Endodermal cell (in vitro differentiated cells): ENCODE measurements at regions not wholly inside any gene's neighbourhood (a gene's known extent, or its start where the extent isn't known, plus 50 kb on each side); places are given as distances from the start of the nearest gene placed in this dataset.

Experiments used
- DNase-seq: peaks from one replicate; pipeline ENCODE4 v3.0.0-alpha.2; 2017
- H3K27ac ChIP-seq: 2 replicates; pipeline ENCODE4 v1.5.1; 2013; ENCODE audit warnings: mild to moderate bottlenecking, low read depth, low read length, moderate library complexity
- H3K27me3 ChIP-seq: 2 replicates; pipeline ENCODE4 v1.6.1; 2013; ENCODE audit warnings: mild to moderate bottlenecking, low read length, moderate library complexity; ENCODE audit not compliant: insufficient read depth, control insufficient read depth, poor library complexity, severe bottlenecking
- H3K36me3 ChIP-seq: 2 replicates; pipeline ENCODE4 v1.7.0; 2013; ENCODE audit warnings: mild to moderate bottlenecking, low read length, moderate library complexity; ENCODE audit not compliant: control insufficient read depth, insufficient read depth
- H3K4me1 ChIP-seq: one replicate; pipeline ENCODE4 v1.7.0; 2013; ENCODE audit warnings: low read length; ENCODE audit not compliant: control insufficient read depth, insufficient read depth
- H3K4me3 ChIP-seq: 2 replicates; pipeline ENCODE4 v1.5.1; 2013; ENCODE audit warnings: mild to moderate bottlenecking, low read length, moderate library complexity
- H3K9ac ChIP-seq: 2 replicates; pipeline ENCODE4 v1.6.1; 2013; ENCODE audit warnings: mild to moderate bottlenecking, low read length, moderate library complexity; ENCODE audit not compliant: poor library complexity, severe bottlenecking; ENCODE audit errors: extremely low read depth
- H3K9me3 ChIP-seq: 2 replicates; pipeline ENCODE4 v1.6.1; 2013; ENCODE audit warnings: mild to moderate bottlenecking, low read length, moderate library complexity; ENCODE audit not compliant: control insufficient read depth
- H3K27ac Mint-ChIP-seq: 2 replicates; pipeline ENCODE4 v1.8.0; 2020; ENCODE audit warnings: mixed read lengths
- H3K27me3 Mint-ChIP-seq: 2 replicates; pipeline ENCODE4 v1.8.0; 2021; ENCODE audit warnings: mild to moderate bottlenecking, mixed read lengths; ENCODE audit not compliant: insufficient read depth
- H3K36me3 Mint-ChIP-seq: 2 replicates; pipeline ENCODE4 v1.8.0; 2020; ENCODE audit warnings: low read depth, mixed read lengths
- H3K4me1 Mint-ChIP-seq: 2 replicates; pipeline ENCODE4 v1.8.0; 2020; ENCODE audit warnings: mixed read lengths
- H3K4me3 Mint-ChIP-seq: 2 replicates; pipeline ENCODE4 v1.8.0; 2020; ENCODE audit warnings: mild to moderate bottlenecking, moderate library complexity, mixed read lengths
- H3K9me3 Mint-ChIP-seq: 2 replicates; pipeline ENCODE4 v1.8.0; 2020; ENCODE audit warnings: mild to moderate bottlenecking, mixed read lengths
- CTCF ChIP-seq: fragments of 200-600 bp; sonication (generic); conservative IDR thresholded peaks from 2 replicates; pipeline ENCODE4 v1.5.0; 2021; ENCODE audit warnings: antibody characterized with exemption, mild to moderate bottlenecking
- WGBS, 2 experiments: methylation state at CpG; one replicate each; pipeline versions ENCODE4 v1.1.5 to v1.1.7; 2013; ENCODE audit warnings: missing lambda C conversion rate in 2 of 2, mixed read lengths in 1 of 2; ENCODE audit not compliant: insufficient coverage in 1 of 2, insufficient read length in 1 of 2; 5-methylcytosine and 5-hydroxymethylcytosine counted together

- TF ChIP-seq CTCF = no peak
- Histone ChIP-seq H3K9ac (no peak overlapping the region), H3K9me3 (no peaks in the 10 kb centered on the region), H3K36me3 (no peaks in the 10 kb centered on the region), H3K27ac (no peak overlapping the region), H3K4me1 (no peaks in the 10 kb centered on the region), H3K4me3 (no peak overlapping the region), H3K27me3 (no peaks in the 10 kb centered on the region)
- H3K4me3 Mint-ChIP-seq = no peak overlapping the region
- DNase-seq = no peak
- H3K36me3 Mint-ChIP-seq = no peaks in the 10 kb centered on the region
- 85% methylated on average over 5 of the region's 5 CpGs for WGBS, 2 experiments
- no peaks in the 10 kb centered on the region for H3K4me1 Mint-ChIP-seq
- H3K27me3 Mint-ChIP-seq = no peaks in the 10 kb centered on the region
- H3K27ac Mint-ChIP-seq = no peak overlapping the region
- H3K9me3 Mint-ChIP-seq = no peaks in the 10 kb centered on the region
These were observed 101.7 kb downstream of the UBIAD1 start for GRCh38 chr1:11374748-11375110.

- Histone ChIP-seq H3K36me3 (no peaks in the 10 kb centered on the region), H3K4me3 (no peak overlapping the region), H3K9ac (no peak overlapping the region), H3K27ac (no peak overlapping the region), H3K9me3 (no peaks in the 10 kb centered on the region), H3K27me3 (no peaks in the 10 kb centered on the region), H3K4me1 (no peaks in the 10 kb centered on the region)
- no peak for DNase-seq
- WGBS, 2 experiments = 90% methylated on average over 9 of the region's 9 CpGs; no CpG with 5 or more reads in 1 of the 2 experiments
- Mint-ChIP-seq H3K36me3 (no peaks in the 10 kb centered on the region), H3K4me3 (no peak overlapping the region), H3K9me3 (no peaks in the 10 kb centered on the region), H3K27me3 (peaks cover 3% of the 10 kb centered on the region), H3K4me1 (no peaks in the 10 kb centered on the region), H3K27ac (no peak overlapping the region)
- TF ChIP-seq CTCF = no peak
These were observed 101.9 kb upstream of the DISP3 start for GRCh38 chr1:11377001-11377583.

- Histone ChIP-seq H3K36me3 (no peaks in the 10 kb centered on the region), H3K27ac (no peak overlapping the region), H3K4me3 (no peak overlapping the region), H3K27me3 (no peaks in the 10 kb centered on the region), H3K9ac (no peak overlapping the region), H3K9me3 (no peaks in the 10 kb centered on the region), H3K4me1 (no peaks in the 10 kb centered on the region)
- TF ChIP-seq CTCF = no peak
- peaks cover 3% of the 10 kb centered on the region for H3K27me3 Mint-ChIP-seq
- H3K27ac Mint-ChIP-seq = no peak overlapping the region
- no peaks in the 10 kb centered on the region for H3K4me1 Mint-ChIP-seq
- WGBS, 2 experiments = 93 to 100% methylated on average over 1 to 4 of the region's 4 CpGs
- H3K36me3 Mint-ChIP-seq = no peaks in the 10 kb centered on the region
- no peak overlapping the region for H3K4me3 Mint-ChIP-seq
- DNase-seq = no peak
- no peaks in the 10 kb centered on the region for H3K9me3 Mint-ChIP-seq
These were observed 101.0 kb upstream of the DISP3 start for GRCh38 chr1:11377954-11378353.
